GM10266 (cell line): ENCODE measurements at regions not wholly inside any gene's neighbourhood (a gene's known extent, or its start where the extent isn't known, plus 50 kb on each side); places are given as distances from the start of the nearest gene placed in this dataset.

Source experiments
- DNase-seq: peaks from one replicate; pipeline ENCODE4 v3.0.0; 2012; ENCODE audit errors: extremely low spot score
- CTCF ChIP-seq: IDR thresholded peaks from 2 replicates; pipeline ENCODE4 v1.5.1; 2012; ENCODE audit warnings: mild to moderate bottlenecking, low read depth; ENCODE audit not compliant: control insufficient read depth, insufficient read depth; ENCODE audit errors: missing control alignments

GRCh38 chr9:696332-697323 lies 144.9 kb upstream of the DMRT1 start:
- no peak for DNase-seq

GRCh38 chr9:698276-698675 lies 143.2 kb upstream of the DMRT1 start:
- TF ChIP-seq CTCF = no peak
- DNase-seq = no peak

More at GRCh38 chr9:696332-697323, 144.9 kb upstream of the DMRT1 start:
- TF ChIP-seq CTCF = no peak

- no peak for TF ChIP-seq CTCF
- no peak for DNase-seq
These were observed 142.5 kb upstream of the DMRT1 start for GRCh38 chr9:698954-699353.

GRCh38 chr9:699396-699795 lies 142.1 kb upstream of the DMRT1 start:
- TF ChIP-seq CTCF = no peak
- no peak for DNase-seq

- DNase-seq = no peak
- TF ChIP-seq CTCF = no peak
These were observed 140.9 kb upstream of the DMRT1 start for GRCh38 chr9:700365-701282.

- no peak for DNase-seq
- no peak for TF ChIP-seq CTCF
These were observed 138.1 kb upstream of the DMRT1 start for GRCh38 chr9:703392-703791.
